ENCODE measurements at regions not wholly inside any gene's neighbourhood (a gene's known extent, or its start where the extent isn't known, plus 50 kb on each side); places are given as distances from the start of the nearest gene placed in this dataset.

GRCh38 chr2:186255823-186256222 lies 230.2 kb upstream of the ZC3H15 start:
- H3K27ac ChIP-seq (ENCODE audit: insufficient read depth, low read depth, low read length): no peak overlapping the region
- POLR2A ChIA-PET: no interaction called here
- no peaks in the 10 kb centered on the region for H3K27me3 ChIP-seq (ENCODE audit: control insufficient read depth in 2 of 2, insufficient read depth in 2 of 2, low read length in 2 of 2)
- H3K9me3 ChIP-seq (replicated peaks; ENCODE audit: control insufficient read depth, insufficient read depth, low read length): no peaks in the 10 kb centered on the region
- FAIRE-seq (no peak), DNase-seq (ENCODE audit: low read depth, low spot score) (peak; percentile 19)
- CTCF ChIA-PET: interaction anchor here (0.6 to 2.0 kb wide), 5 partner anchors 126 to 964 kb away, joined by 3 to 16 read pairs (median 5); partner anchors contain the start of gene FSIP2
- no peak for TF ChIP-seq POLR2A (IDR thresholded peaks at IDR 0.05; ENCODE audit: low read depth, low read length)
- TF ChIP-seq GATA2 (IDR thresholded peaks at IDR 0.05; ENCODE audit: insufficient read depth, insufficient read length, low read depth, low read length): no peak
- TF ChIP-seq EZH2 (IDR thresholded peaks at IDR 0.05; ENCODE audit: borderline replicate concordance, low read depth, low read length, severe bottlenecking): no peak
- TF ChIP-seq CTCF (IDR thresholded peaks at IDR 0.05; ENCODE audit: extremely low read depth in 1 of 2, insufficient read depth in 1 of 2, low read depth in 1 of 2, low read length in 2 of 2): no peak
- TF ChIP-seq, protein P1, sequence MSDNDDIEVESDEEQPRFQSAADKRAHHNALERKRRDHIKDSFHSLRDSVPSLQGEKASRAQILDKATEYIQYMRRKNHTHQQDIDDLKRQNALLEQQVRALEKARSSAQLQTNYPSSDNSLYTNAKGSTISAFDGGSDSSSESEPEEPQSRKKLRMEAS (IDR thresholded peaks at IDR 0.05; ENCODE audit: insufficient read depth, insufficient read length): no peak
- TF ChIP-seq MYC (IDR thresholded peaks at IDR 0.05; ENCODE audit: low read depth, low read length): no peak
- TF ChIP-seq FOS (IDR thresholded peaks at IDR 0.05; ENCODE audit: borderline replicate concordance, insufficient read depth, low read length): no peak
- no peak for TF ChIP-seq POLR2AphosphoS5 (IDR thresholded peaks at IDR 0.05; ENCODE audit: insufficient read depth, low read depth, low read length)
- no peak for TF ChIP-seq JUN (IDR thresholded peaks at IDR 0.05; ENCODE audit: borderline replicate concordance, insufficient read depth, insufficient read length, low read depth)
- no peaks in the 10 kb centered on the region for H4K20me1 ChIP-seq (replicated peaks; ENCODE audit: control insufficient read depth, extremely low read depth, insufficient read depth, low read length)
- no peak overlapping the region for H2AFZ ChIP-seq (ENCODE audit: low read depth, low read length)
- intact Hi-C loops (cut with micrococcal nuclease): loop anchor here (1.0 to 10.0 kb wide), 6 partner anchors 206 to 1641 kb away; no protein-coding TSS in a partner anchor
- H3K79me2 ChIP-seq (ENCODE audit: control insufficient read depth, insufficient read depth, low read length): no peaks in the 10 kb centered on the region
- no peak overlapping the region for H3K4me2 ChIP-seq (ENCODE audit: insufficient read depth, low read length)
- dilution Hi-C loops (cut with MboI; ENCODE audit: extremely low pct_ligation_motif_present, low sequenced_read_pairs): no loop called here
- BruUV-seq (replicated peaks): no TSS peak
- no peak overlapping the region for H3K9ac ChIP-seq (replicated peaks; ENCODE audit: extremely low read depth, insufficient read depth, low read length)
- H3K9me1 ChIP-seq (replicated peaks; ENCODE audit: control insufficient read depth, extremely low read depth, insufficient read depth, low read length): no peaks in the 10 kb centered on the region
- H3K36me3 ChIP-seq (ENCODE audit: control insufficient read depth in 2 of 2, extremely low read depth in 1 of 2, insufficient read depth in 2 of 2, low read length in 2 of 2): no peaks in the 10 kb centered on the region
- H3K4me1 ChIP-seq (ENCODE audit: control insufficient read depth, extremely low read depth, insufficient read depth, low read length): no peaks in the 10 kb centered on the region
- H3K4me3 ChIP-seq (replicated peaks in 1 of 3; ENCODE audit: insufficient read depth in 1 of 3, low read depth in 1 of 3, low read length in 3 of 3): no peak overlapping the region

Data from endothelial cell of umbilical vein (primary cell).